Endodermal cell (in vitro differentiated cells): ENCODE measurements at regions not wholly inside any gene's neighbourhood (a gene's known extent, or its start where the extent isn't known, plus 50 kb on each side); places are given as distances from the start of the nearest gene placed in this dataset.

ENCODE experiments used
- DNase-seq: peaks from one replicate; pipeline ENCODE4 v3.0.0-alpha.2; 2017
- H3K27ac ChIP-seq: 2 replicates; pipeline ENCODE4 v1.5.1; 2013; ENCODE audit warnings: mild to moderate bottlenecking, low read depth, low read length, moderate library complexity
- H3K27me3 ChIP-seq: 2 replicates; pipeline ENCODE4 v1.6.1; 2013; ENCODE audit warnings: mild to moderate bottlenecking, low read length, moderate library complexity; ENCODE audit not compliant: insufficient read depth, control insufficient read depth, poor library complexity, severe bottlenecking
- H3K36me3 ChIP-seq: 2 replicates; pipeline ENCODE4 v1.7.0; 2013; ENCODE audit warnings: mild to moderate bottlenecking, low read length, moderate library complexity; ENCODE audit not compliant: control insufficient read depth, insufficient read depth
- H3K4me1 ChIP-seq: one replicate; pipeline ENCODE4 v1.7.0; 2013; ENCODE audit warnings: low read length; ENCODE audit not compliant: control insufficient read depth, insufficient read depth
- H3K4me3 ChIP-seq: 2 replicates; pipeline ENCODE4 v1.5.1; 2013; ENCODE audit warnings: mild to moderate bottlenecking, low read length, moderate library complexity
- H3K9ac ChIP-seq: 2 replicates; pipeline ENCODE4 v1.6.1; 2013; ENCODE audit warnings: mild to moderate bottlenecking, low read length, moderate library complexity; ENCODE audit not compliant: poor library complexity, severe bottlenecking; ENCODE audit errors: extremely low read depth
- H3K9me3 ChIP-seq: 2 replicates; pipeline ENCODE4 v1.6.1; 2013; ENCODE audit warnings: mild to moderate bottlenecking, low read length, moderate library complexity; ENCODE audit not compliant: control insufficient read depth
- H3K27ac Mint-ChIP-seq: 2 replicates; pipeline ENCODE4 v1.8.0; 2020; ENCODE audit warnings: mixed read lengths
- H3K27me3 Mint-ChIP-seq: 2 replicates; pipeline ENCODE4 v1.8.0; 2021; ENCODE audit warnings: mild to moderate bottlenecking, mixed read lengths; ENCODE audit not compliant: insufficient read depth
- H3K36me3 Mint-ChIP-seq: 2 replicates; pipeline ENCODE4 v1.8.0; 2020; ENCODE audit warnings: low read depth, mixed read lengths
- H3K4me1 Mint-ChIP-seq: 2 replicates; pipeline ENCODE4 v1.8.0; 2020; ENCODE audit warnings: mixed read lengths
- H3K4me3 Mint-ChIP-seq: 2 replicates; pipeline ENCODE4 v1.8.0; 2020; ENCODE audit warnings: mild to moderate bottlenecking, moderate library complexity, mixed read lengths
- H3K9me3 Mint-ChIP-seq: 2 replicates; pipeline ENCODE4 v1.8.0; 2020; ENCODE audit warnings: mild to moderate bottlenecking, mixed read lengths
- CTCF ChIP-seq: fragments of 200-600 bp; sonication (generic); conservative IDR thresholded peaks from 2 replicates; pipeline ENCODE4 v1.5.0; 2021; ENCODE audit warnings: antibody characterized with exemption, mild to moderate bottlenecking
- WGBS, 2 experiments: methylation state at CpG; one replicate each; pipeline versions ENCODE4 v1.1.5 to v1.1.7; 2013; ENCODE audit warnings: missing lambda C conversion rate in 2 of 2, mixed read lengths in 1 of 2; ENCODE audit not compliant: insufficient coverage in 1 of 2, insufficient read length in 1 of 2; 5-methylcytosine and 5-hydroxymethylcytosine counted together

- no peak overlapping the region for H3K4me3 ChIP-seq
- H3K27ac ChIP-seq: no peak overlapping the region
- peaks cover 12% of the 10 kb centered on the region for H3K9me3 ChIP-seq
- H3K36me3 Mint-ChIP-seq: no peaks in the 10 kb centered on the region
- H3K9ac ChIP-seq: no peak overlapping the region
- no peak for TF ChIP-seq CTCF
- H3K27me3 ChIP-seq: no peaks in the 10 kb centered on the region
- 91% methylated on average over 2 of the region's 2 CpGs; no CpG with 5 or more reads in 1 of the 2 experiments for WGBS, 2 experiments
- peaks cover 7% of the 10 kb centered on the region for H3K9me3 Mint-ChIP-seq
- H3K36me3 ChIP-seq: no peaks in the 10 kb centered on the region
- H3K4me1 Mint-ChIP-seq: peaks cover 3% of the 10 kb centered on the region
- no peak for DNase-seq
- no peaks in the 10 kb centered on the region for H3K4me1 ChIP-seq
- H3K27ac Mint-ChIP-seq: no peak overlapping the region
- no peaks in the 10 kb centered on the region for H3K27me3 Mint-ChIP-seq
- H3K4me3 Mint-ChIP-seq: no peak overlapping the region
These were observed 133.6 kb upstream of the NR3C1 start for GRCh38 chr5:143537056-143537455.

GRCh38 chr5:143536364-143536763 lies 132.9 kb upstream of the NR3C1 start:
- TF ChIP-seq CTCF: no peak
- no peak overlapping the region for H3K4me3 Mint-ChIP-seq
- H3K9me3 Mint-ChIP-seq: peaks cover 9% of the 10 kb centered on the region
- no peak for DNase-seq
- H3K36me3 Mint-ChIP-seq: no peaks in the 10 kb centered on the region
- Histone ChIP-seq H3K9me3 (peaks cover 15% of the 10 kb centered on the region), H3K4me3 (no peak overlapping the region), H3K4me1 (no peaks in the 10 kb centered on the region), H3K9ac (no peak overlapping the region), H3K27me3 (no peaks in the 10 kb centered on the region), H3K36me3 (no peaks in the 10 kb centered on the region), H3K27ac (no peak overlapping the region)
- no peak overlapping the region for H3K27ac Mint-ChIP-seq
- no peaks in the 10 kb centered on the region for H3K27me3 Mint-ChIP-seq
- 94 to 96% methylated on average over 3 of the region's 3 CpGs for WGBS, 2 experiments
- no peaks in the 10 kb centered on the region for H3K4me1 Mint-ChIP-seq

GRCh38 chr5:143534761-143535154 lies 131.3 kb upstream of the NR3C1 start:
- Histone ChIP-seq H3K4me3 (no peak overlapping the region), H3K27ac (no peak overlapping the region), H3K36me3 (no peaks in the 10 kb centered on the region), H3K9me3 (peaks cover 14% of the 10 kb centered on the region), H3K27me3 (no peaks in the 10 kb centered on the region), H3K9ac (no peak overlapping the region), H3K4me1 (no peaks in the 10 kb centered on the region)
- no peak for TF ChIP-seq CTCF
- DNase-seq: no peak
- Mint-ChIP-seq H3K27ac (no peak overlapping the region), H3K4me3 (no peak overlapping the region), H3K4me1 (no peaks in the 10 kb centered on the region), H3K27me3 (no peaks in the 10 kb centered on the region), H3K36me3 (no peaks in the 10 kb centered on the region), H3K9me3 (peaks cover 9% of the 10 kb centered on the region)
- WGBS, 2 experiments: 91 to 98% methylated on average over 6 of the region's 6 CpGs
